Erythroblast (primary cell): ENCODE measurements at regions not wholly inside any gene's neighbourhood (a gene's known extent, or its start where the extent isn't known, plus 50 kb on each side); places are given as distances from the start of the nearest gene placed in this dataset.
A peak's percentile ranks its signal among the peaks of the same experiment; 100 is the strongest.

Experiments used
- DNase-seq, 2 experiments: peaks; one replicate each; lab custom pipeline; 2025; lab: John Stamatoyannopoulos, UW
- GATA1 ChIP-seq: IDR thresholded peaks from 2 replicates; pipeline ENCODE4 v1.6.1; 2011; ENCODE audit warnings: low read depth, mild to moderate bottlenecking, control low read depth, low read length, moderate library complexity
- POLR2A ChIP-seq: IDR thresholded peaks from 2 replicates; pipeline ENCODE4 v1.6.1; 2011; ENCODE audit warnings: mild to moderate bottlenecking, low read length

- DNase-seq, result no peak
- TF ChIP-seq GATA1, result no peak
- no peak for TF ChIP-seq POLR2A
Observed at GRCh38 chrX:39728025-39728424, 369.7 kb downstream of the BCOR start.

DNA sequence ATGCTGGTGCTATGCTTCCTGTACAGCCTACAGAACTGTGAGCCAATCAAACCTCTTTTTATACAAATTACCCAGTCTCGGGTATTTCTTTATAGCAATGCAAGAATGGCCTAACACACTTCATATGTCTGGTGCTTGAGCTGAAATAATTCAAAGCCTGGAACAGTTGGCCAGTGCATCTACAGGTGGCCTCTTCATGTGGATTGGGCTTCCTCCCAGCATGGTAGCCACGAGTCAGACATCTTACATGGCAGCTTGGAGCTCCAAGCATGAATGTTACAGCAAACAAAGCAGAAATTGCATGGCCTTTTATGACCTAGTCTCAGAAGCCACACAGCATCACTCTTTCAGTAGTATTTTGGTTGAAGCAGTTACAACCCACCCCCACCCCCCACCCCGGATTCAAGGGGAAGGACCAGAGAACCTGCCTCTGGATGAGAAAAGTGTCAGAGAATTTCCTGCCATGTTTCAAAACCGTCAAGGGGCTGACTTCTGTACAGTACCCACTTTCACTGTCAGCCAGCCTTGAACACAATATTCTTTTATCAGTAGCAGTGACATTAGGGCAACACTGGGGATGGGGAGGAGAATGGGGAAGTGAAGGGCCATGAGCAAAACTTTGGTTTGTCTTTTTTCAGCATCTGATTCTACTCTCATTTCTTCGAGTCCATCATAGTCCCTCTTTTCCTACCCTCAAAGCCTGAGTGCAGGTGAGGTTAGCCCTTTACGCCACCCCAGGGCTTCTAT, 368.7 kb downstream of the BCOR start:
- DNase-seq, result no peak
- no peak for TF ChIP-seq POLR2A
- no peak for TF ChIP-seq GATA1

- DNase-seq, result peak; percentile 6 to 33
- TF ChIP-seq GATA1 (no peak), POLR2A (no peak)
Observed at GRCh38 chrX:39729981-39730661, 367.6 kb downstream of the BCOR start.

GRCh38 chrX:39730662-39731329, 367.0 kb downstream of the BCOR start:
- TF ChIP-seq POLR2A (no peak), GATA1 (no peak)
- peak; percentile 20 to 25 for DNase-seq

- no peak for DNase-seq
- no peak for TF ChIP-seq GATA1
- no peak for TF ChIP-seq POLR2A
Observed at GRCh38 chrX:39731330-39731667, 366.5 kb downstream of the BCOR start.

- TF ChIP-seq POLR2A (no peak), GATA1 (no peak)
- no peak for DNase-seq
Observed at GRCh38 chrX:39731735-39732134, 366.0 kb downstream of the BCOR start.

DNA sequence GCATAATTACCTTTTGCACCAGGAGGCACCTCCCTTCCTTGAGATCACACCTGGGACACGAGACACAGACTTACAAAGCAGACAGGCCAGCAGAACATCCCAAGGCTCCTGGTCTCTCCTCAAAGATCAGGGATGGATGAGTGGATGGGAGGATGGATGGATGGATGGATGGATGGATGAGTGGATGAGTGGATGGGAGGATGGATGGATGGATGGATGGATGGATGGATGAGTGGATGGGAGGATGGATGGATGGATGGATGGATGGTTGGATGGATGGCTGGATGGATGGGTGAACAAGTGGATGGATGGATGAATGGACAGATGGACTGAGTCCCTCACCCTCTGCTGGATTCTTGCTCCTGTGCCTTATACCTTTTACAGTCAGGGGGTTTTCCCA, 364.0 kb downstream of the BCOR start:
- no peak for DNase-seq
- TF ChIP-seq POLR2A (no peak), GATA1 (no peak)

DNA sequence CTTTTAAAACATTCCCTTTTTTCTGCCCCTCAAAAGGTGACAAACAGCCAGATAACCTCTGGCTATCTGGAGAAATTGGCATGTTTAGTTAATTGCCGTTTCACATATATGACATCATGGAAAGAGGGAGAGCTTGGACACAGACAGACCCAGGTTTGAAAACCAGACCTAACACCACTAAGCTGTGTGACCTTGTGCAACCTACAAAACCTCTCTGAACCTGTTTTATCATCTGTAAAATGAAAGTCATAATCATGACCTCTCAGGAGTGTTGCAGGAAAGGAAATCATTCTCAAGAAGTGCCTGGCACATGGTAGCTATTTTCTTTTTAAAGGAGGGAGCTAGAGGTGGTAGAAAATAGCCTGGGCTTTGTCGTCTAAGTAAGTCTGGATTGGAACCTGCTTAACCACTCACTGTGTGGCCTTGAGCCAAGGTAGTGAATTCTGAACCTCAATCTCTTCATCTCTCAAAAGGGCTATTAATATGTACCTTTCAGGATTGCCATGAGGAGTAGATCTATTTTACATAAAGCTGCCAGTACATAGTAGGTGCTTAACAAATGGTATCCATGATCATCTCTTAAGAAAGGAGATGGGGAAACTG, 363.5 kb downstream of the BCOR start:
- TF ChIP-seq POLR2A (no peak), GATA1 (no peak)
- DNase-seq, result no peak

DNA sequence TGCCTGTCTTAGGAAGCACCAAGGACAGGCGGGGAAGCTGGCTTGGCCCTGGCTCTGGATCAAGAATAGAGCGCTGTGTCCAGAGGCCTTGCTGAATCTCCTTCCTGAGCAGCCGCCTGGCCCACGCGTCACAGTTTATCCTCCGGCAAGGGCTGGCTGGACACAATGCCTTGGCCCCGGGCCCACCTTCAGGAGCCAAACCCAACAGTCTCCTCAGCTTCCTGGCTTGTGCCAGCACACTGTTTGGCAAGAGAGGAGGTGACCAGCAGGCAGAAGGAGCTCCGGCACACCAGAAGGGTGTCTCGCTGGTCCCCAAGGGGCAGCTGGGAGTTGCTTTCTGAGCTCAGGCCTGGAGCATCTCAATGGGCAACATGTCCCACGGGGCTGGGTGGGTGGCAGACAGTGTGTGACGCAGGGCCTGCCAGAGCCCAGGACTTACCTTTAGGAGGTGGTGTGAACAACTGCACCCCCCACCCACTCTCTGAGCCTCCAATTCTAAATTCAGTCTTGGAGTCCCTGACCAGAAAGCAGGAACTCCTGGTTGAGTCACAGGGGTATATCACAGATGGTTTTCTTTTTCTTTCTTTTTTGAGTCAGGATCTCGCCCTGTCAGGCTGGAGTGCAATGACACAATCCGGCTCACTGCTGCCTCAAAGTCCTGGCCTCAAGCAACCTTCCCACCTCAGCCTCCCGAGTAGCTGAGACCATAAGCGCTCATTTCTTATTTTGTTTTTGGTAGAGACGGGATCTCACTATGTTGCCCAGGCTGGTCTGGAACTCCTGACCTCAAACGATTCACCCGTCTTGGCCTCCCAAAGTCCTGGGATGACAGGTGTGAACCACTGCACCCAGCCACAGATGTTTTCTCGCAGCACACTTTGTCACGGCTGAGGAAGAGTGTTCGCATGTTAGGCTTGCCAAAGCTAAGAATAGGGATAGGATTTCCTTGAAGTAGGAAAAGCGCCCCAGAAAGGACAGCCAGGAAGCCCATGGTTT, 361.2 kb downstream of the BCOR start:
- no peak for TF ChIP-seq POLR2A
- TF ChIP-seq GATA1, result no peak
- DNase-seq, result no peak

DNA sequence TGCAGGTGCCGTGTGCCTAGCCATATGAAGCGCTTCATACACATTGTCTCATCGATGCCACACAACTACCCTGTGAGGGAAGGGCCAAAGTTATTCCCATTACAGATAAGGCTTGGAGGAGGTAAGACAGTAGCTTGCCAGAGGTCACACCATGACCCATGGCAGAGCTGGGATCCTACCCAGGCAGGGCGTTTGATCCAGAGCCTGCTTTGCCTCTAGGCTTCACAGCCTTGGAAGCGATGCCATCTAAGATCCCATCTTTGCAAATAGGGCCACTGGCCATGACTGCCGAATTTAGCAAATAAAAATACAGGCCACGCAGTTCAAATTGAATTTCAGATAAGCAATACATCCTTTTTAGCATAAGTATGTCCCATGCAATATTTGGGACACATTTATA, 358.2 kb downstream of the BCOR start:
- TF ChIP-seq POLR2A, result no peak
- no peak for TF ChIP-seq GATA1
- no peak for DNase-seq

DNA sequence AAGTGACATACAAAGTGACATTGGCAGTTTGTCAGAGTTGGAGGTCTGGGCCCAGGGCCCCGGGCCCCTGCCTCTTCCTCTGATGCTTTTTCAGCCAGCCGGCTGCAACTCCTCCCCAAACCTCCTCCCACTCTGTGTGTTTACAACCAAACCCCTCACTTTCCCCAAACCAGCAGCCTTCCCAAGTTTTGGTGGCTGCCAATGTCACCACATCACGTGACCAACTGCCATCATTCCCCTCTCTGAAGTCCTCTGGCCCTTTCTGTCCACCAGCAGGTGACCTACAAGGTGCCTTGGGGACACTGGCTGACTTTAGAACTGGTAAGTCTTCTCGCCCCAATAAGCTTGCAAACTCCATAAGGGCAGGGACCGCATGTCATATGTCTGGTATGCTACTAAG, 357.7 kb downstream of the BCOR start:
- DNase-seq, result no peak
- TF ChIP-seq POLR2A (no peak), GATA1 (no peak)

- no peak for DNase-seq
- TF ChIP-seq POLR2A, result no peak
- TF ChIP-seq GATA1, result no peak
Observed at GRCh38 chrX:39741904-39742303, 355.9 kb downstream of the BCOR start.

GRCh38 chrX:39745818-39746217, 351.9 kb downstream of the BCOR start:
- no peak for DNase-seq
- TF ChIP-seq GATA1 (no peak), POLR2A (no peak)
